CD4-positive, alpha-beta T cell (primary cell): ENCODE measurements at regions not wholly inside any gene's neighbourhood (a gene's known extent, or its start where the extent isn't known, plus 50 kb on each side); places are given as distances from the start of the nearest gene placed in this dataset.

ENCODE experiments used
- ATAC-seq: fragments of 200-7000 bp; cut with Tn5 transposase; one replicate; pipeline ENCODE4 v1.10.0; 2022; ENCODE audit warnings: mild to moderate bottlenecking; ENCODE audit not compliant: poor library complexity
- CTCF ChIA-PET: fragments of 350-600 bp; sonication (Branson Sonifier 250); formaldehyde crosslinking; loops from one replicate; lab custom pipeline; 2021; ENCODE audit warnings: antibody characterized with exemption, inconsistent platforms; lab: Charles Lee
- POLR2A ChIA-PET: fragments of 350-600 bp; sonication (Branson Sonifier 250); formaldehyde crosslinking; loops from one replicate; lab custom pipeline; 2021; ENCODE audit warnings: antibody characterized with exemption, inconsistent platforms; lab: Charles Lee
- DNase-seq, 14 experiments: peaks; one replicate each; pipeline ENCODE4 v3.0.0-alpha.2; 2013 to 2020; ENCODE audit warnings: mixed read lengths in 2 of 14
- H3K27ac ChIP-seq, 2 donors: one replicate each; pipeline versions ENCODE4 v1.5.1 to v1.7.0; 2013; ENCODE audit warnings: low read length in 2 of 2, low read depth in 1 of 2, mild to moderate bottlenecking in 1 of 2
- H3K27me3 ChIP-seq, 2 experiments: 1 replicate in 1 of 2; 2 replicates in 1 of 2; pipeline versions ENCODE4 v1.6.1 to v1.7.0; 2013; ENCODE audit warnings: low read length in 2 of 2, control low read depth in 1 of 2, mild to moderate bottlenecking in 1 of 2, moderate library complexity in 1 of 2; ENCODE audit not compliant: insufficient read depth in 2 of 2, control insufficient read depth in 1 of 2
- H3K36me3 ChIP-seq: one replicate; pipeline ENCODE4 v1.6.1; 2013; ENCODE audit warnings: low read length, control low read depth; ENCODE audit not compliant: insufficient read depth
- H3K4me1 ChIP-seq: one replicate; pipeline ENCODE4 v1.6.1; 2013; ENCODE audit warnings: low read length, control low read depth; ENCODE audit not compliant: insufficient read depth
- H3K4me3 ChIP-seq: one replicate; pipeline ENCODE4 v1.5.1; 2013; ENCODE audit warnings: mild to moderate bottlenecking, low read length, moderate library complexity
- H3K9me3 ChIP-seq, 2 experiments: 1 replicate in 1 of 2; 2 replicates in 1 of 2; pipeline versions ENCODE4 v1.6.1 to v1.7.0; 2013; ENCODE audit warnings: low read length in 2 of 2, mild to moderate bottlenecking in 2 of 2, control low read depth in 1 of 2, moderate library complexity in 1 of 2; ENCODE audit not compliant: control insufficient read depth in 1 of 2, insufficient read depth in 1 of 2
- H3K27ac Mint-ChIP-seq: one replicate; pipeline ENCODE4 v1.8.0; 2020; ENCODE audit warnings: mixed read lengths
- H3K27me3 Mint-ChIP-seq: one replicate; pipeline ENCODE4 v1.8.0; 2021; ENCODE audit warnings: mixed read lengths
- H3K36me3 Mint-ChIP-seq: one replicate; pipeline ENCODE4 v1.8.0; 2021; ENCODE audit warnings: low read depth, mixed read lengths
- H3K4me1 Mint-ChIP-seq: one replicate; pipeline ENCODE4 v1.8.0; 2021; ENCODE audit warnings: low read depth, mixed read lengths
- H3K4me3 Mint-ChIP-seq: one replicate; pipeline ENCODE4 v1.8.0; 2020; ENCODE audit warnings: mild to moderate bottlenecking, mixed read lengths
- H3K9me3 Mint-ChIP-seq: one replicate; pipeline ENCODE4 v1.8.0; 2020; ENCODE audit warnings: mixed read lengths
- intact Hi-C, 2 experiments: fragments of 100-400 bp; cut with DNase I in 1 of 2; cut with micrococcal nuclease in 1 of 2; formaldehyde crosslinking; loops; one replicate each; pipeline versions ENCODE4 v1.15.1 to v1.9.0; 2023 to 2025; cut with DNase I, micrococcal nuclease
- TF ChIP-seq, protein P1 (sequence below): fragments of 200-600 bp; IDR thresholded peaks from one replicate; pipeline ENCODE4 v1.8.0; 2022; ENCODE audit warnings: antibody characterized with exemption, mild to moderate bottlenecking

DNA sequence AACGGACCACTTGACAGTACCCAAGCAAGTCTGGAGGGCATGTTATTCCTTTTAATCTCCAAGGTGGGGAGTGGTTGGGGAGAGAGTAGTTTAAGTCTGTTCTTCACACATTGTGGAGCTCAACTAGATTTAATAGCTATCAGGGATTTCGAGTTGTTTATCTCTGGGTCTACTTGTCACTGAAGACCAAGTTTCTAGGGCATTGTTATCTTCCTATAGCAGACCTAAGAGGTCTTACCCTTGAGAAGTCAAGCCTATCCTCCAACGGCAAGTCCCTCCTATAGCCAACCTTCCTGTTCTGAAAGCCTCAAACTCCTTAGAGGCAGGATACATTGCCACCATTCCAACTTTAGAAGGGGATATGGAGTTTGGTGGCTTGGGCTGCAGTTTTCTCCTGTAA lies 164.5 kb upstream of the MOCS1 start:
- Histone ChIP-seq H3K9me3 (no peaks in the 10 kb centered on the region), H3K4me1 (no peaks in the 10 kb centered on the region), H3K4me3 (no peak overlapping the region), H3K27ac (no peak overlapping the region), H3K27me3 (peaks cover 0 to 3% of the 10 kb centered on the region in 2 experiments), H3K36me3 (no peaks in the 10 kb centered on the region)
- peaks cover 19% of the 10 kb centered on the region for H3K27me3 Mint-ChIP-seq
- no peaks in the 10 kb centered on the region for H3K9me3 Mint-ChIP-seq
- no peaks in the 10 kb centered on the region for H3K4me1 Mint-ChIP-seq
- DNase-seq (no peak), ATAC-seq (no peak)
- H3K27ac Mint-ChIP-seq = no peak overlapping the region
- TF ChIP-seq, protein P1, sequence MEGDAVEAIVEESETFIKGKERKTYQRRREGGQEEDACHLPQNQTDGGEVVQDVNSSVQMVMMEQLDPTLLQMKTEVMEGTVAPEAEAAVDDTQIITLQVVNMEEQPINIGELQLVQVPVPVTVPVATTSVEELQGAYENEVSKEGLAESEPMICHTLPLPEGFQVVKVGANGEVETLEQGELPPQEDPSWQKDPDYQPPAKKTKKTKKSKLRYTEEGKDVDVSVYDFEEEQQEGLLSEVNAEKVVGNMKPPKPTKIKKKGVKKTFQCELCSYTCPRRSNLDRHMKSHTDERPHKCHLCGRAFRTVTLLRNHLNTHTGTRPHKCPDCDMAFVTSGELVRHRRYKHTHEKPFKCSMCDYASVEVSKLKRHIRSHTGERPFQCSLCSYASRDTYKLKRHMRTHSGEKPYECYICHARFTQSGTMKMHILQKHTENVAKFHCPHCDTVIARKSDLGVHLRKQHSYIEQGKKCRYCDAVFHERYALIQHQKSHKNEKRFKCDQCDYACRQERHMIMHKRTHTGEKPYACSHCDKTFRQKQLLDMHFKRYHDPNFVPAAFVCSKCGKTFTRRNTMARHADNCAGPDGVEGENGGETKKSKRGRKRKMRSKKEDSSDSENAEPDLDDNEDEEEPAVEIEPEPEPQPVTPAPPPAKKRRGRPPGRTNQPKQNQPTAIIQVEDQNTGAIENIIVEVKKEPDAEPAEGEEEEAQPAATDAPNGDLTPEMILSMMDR = no peak
- CTCF ChIA-PET = no interaction called here
- H3K4me3 Mint-ChIP-seq = no peak overlapping the region
- POLR2A ChIA-PET = no interaction called here
- intact Hi-C loops = no loop called here
- H3K36me3 Mint-ChIP-seq = no peaks in the 10 kb centered on the region

DNA sequence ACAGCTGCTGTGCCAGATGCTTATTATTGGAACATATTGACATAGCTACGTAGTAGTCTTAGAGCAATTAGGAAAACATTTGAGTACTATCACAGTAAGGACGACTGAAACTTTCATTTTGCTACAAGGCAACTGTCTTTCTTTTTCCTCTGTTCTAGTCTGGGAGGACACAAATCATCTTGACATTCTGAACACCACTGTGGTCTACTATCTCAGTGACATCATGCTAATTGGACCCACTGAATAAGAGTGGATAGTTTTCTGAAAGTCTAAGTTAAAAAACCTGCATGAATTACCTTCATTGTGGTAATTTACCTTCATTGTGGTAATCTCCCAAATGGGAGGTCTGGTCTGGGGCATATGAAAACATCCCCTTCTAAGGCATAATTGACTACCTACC lies 163.3 kb upstream of the MOCS1 start:
- no peaks in the 10 kb centered on the region for H3K4me1 Mint-ChIP-seq
- Histone ChIP-seq H3K4me3 (no peak overlapping the region), H3K27me3 (peaks cover 0 to 3% of the 10 kb centered on the region in 2 experiments), H3K9me3 (no peaks in the 10 kb centered on the region), H3K36me3 (no peaks in the 10 kb centered on the region), H3K4me1 (no peaks in the 10 kb centered on the region), H3K27ac (no peak overlapping the region)
- intact Hi-C loops = no loop called here
- TF ChIP-seq, protein P1 = no peak
- H3K27me3 Mint-ChIP-seq = peaks cover 19% of the 10 kb centered on the region
- no peak for ATAC-seq
- H3K36me3 Mint-ChIP-seq = no peaks in the 10 kb centered on the region
- H3K9me3 Mint-ChIP-seq = no peaks in the 10 kb centered on the region
- CTCF ChIA-PET = no interaction called here
- no peak for DNase-seq
- H3K27ac Mint-ChIP-seq = no peak overlapping the region
- H3K4me3 Mint-ChIP-seq = no peak overlapping the region
- POLR2A ChIA-PET = no interaction called here

DNA sequence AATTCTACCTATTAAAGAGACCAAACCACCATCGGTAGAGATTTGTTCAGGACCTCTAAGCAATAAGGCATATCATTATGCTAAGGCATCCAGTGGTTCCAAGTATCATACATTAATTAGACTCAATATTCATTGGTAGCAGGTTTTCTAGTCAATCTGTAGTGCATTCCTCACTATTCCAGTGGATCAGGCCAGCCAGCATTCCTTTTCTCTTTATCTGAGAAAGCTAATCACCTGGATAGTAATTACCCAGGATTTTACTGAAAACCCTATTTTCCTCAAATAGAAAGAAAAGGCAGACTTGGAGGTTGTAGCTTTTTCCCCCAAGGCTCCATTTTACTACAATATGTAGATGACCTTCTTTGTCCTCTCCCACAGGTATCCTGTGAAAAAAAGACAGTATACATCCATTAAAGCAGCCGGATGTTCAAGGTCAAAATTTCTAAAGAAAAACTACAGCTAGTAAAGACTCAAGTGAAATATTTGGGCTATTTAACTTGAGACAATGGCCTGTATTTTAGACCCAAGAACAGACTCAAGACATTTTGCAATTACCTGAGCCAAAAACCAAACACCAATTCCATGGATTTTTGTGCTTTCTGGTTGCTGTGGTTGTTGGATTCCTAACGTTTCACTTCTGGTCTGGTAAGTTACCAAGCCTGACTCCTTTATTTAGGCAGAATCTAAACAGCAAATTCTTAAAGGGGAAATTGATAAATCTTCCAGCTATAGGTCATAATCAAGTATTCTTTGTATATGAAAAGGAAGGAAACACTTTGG lies 149.1 kb upstream of the MOCS1 start:
- no peak for ATAC-seq
- Histone ChIP-seq H3K4me3 (no peak overlapping the region), H3K36me3 (no peaks in the 10 kb centered on the region), H3K4me1 (no peaks in the 10 kb centered on the region), H3K9me3 (no peaks in the 10 kb centered on the region), H3K27me3 (no peaks in the 10 kb centered on the region), H3K27ac (no peak overlapping the region)
- H3K27me3 Mint-ChIP-seq = peaks cover 22% of the 10 kb centered on the region
- no peaks in the 10 kb centered on the region for H3K9me3 Mint-ChIP-seq
- no peak overlapping the region for H3K4me3 Mint-ChIP-seq
- no peaks in the 10 kb centered on the region for H3K36me3 Mint-ChIP-seq
- no peaks in the 10 kb centered on the region for H3K4me1 Mint-ChIP-seq
- TF ChIP-seq, protein P1 = no peak
- DNase-seq = no peak
- CTCF ChIA-PET = no interaction called here
- intact Hi-C loops = no loop called here
- POLR2A ChIA-PET = interaction anchor here (0.7 kb wide), 1 partner anchor 10 kb away, joined by 3 read pairs; no protein-coding TSS in a partner anchor
- H3K27ac Mint-ChIP-seq = no peak overlapping the region
